CD4-positive, alpha-beta memory T cell (primary cell): ENCODE measurements at regions not wholly inside any gene's neighbourhood (a gene's known extent, or its start where the extent isn't known, plus 50 kb on each side); places are given as distances from the start of the nearest gene placed in this dataset. TPM values are rescaled to one million over a fixed set of nuclear protein-coding genes. Genes with fewer than 3 reads are reported as not detected.

Experiments
- CTCF ChIA-PET: fragments of 350-600 bp; sonication (Branson Sonifier 250); formaldehyde crosslinking; loops from one replicate; lab custom pipeline; 2021; ENCODE audit warnings: inconsistent platforms; ENCODE audit not compliant: partially characterized antibody; lab: Charles Lee
- POLR2A ChIA-PET: fragments of 350-600 bp; sonication (Branson Sonifier 250); formaldehyde crosslinking; loops from one replicate; lab custom pipeline; 2021; ENCODE audit not compliant: partially characterized antibody; lab: Charles Lee
- DNase-seq, 5 donors: peaks; one replicate each; pipeline versions ENCODE4 v3.0.0 to v3.0.0-alpha.2; 2020 to 2022; ENCODE audit warnings: mixed read lengths in 1 of 5
- H3K27ac ChIP-seq: one replicate; pipeline ENCODE4 v1.7.0; 2013; ENCODE audit warnings: low read depth, low read length
- H3K27me3 ChIP-seq: 2 replicates; pipeline ENCODE4 v1.7.0; 2013; ENCODE audit warnings: mild to moderate bottlenecking, low read length, moderate library complexity; ENCODE audit not compliant: insufficient read depth
- H3K36me3 ChIP-seq: 2 replicates; pipeline ENCODE4 v1.7.0; 2013; ENCODE audit warnings: mild to moderate bottlenecking, low read length, moderate library complexity; ENCODE audit not compliant: insufficient read depth
- H3K4me1 ChIP-seq: 2 replicates; pipeline ENCODE4 v1.7.0; 2013; ENCODE audit warnings: mild to moderate bottlenecking, low read length, moderate library complexity; ENCODE audit not compliant: insufficient read depth
- H3K4me3 ChIP-seq, 2 donors: one replicate each; pipeline ENCODE4 v1.7.0; 2013; ENCODE audit warnings: low read length in 2 of 2, mild to moderate bottlenecking in 1 of 2
- H3K9me3 ChIP-seq, 2 donors: one replicate each; pipeline ENCODE4 v1.7.0; 2013; ENCODE audit warnings: low read length in 2 of 2, control low read depth in 1 of 2; ENCODE audit not compliant: control insufficient read depth in 1 of 2
- H3K27ac Mint-ChIP-seq, 7 donors: one replicate each; pipeline ENCODE4 v1.8.0; 2020 to 2021; ENCODE audit warnings: mixed read lengths in 7 of 7, mild to moderate bottlenecking in 6 of 7, inconsistent platforms in 3 of 7, moderate library complexity in 3 of 7
- H3K27me3 Mint-ChIP-seq, 2 donors: one replicate each; pipeline ENCODE4 v1.8.0; 2020 to 2021; ENCODE audit warnings: mixed read lengths in 2 of 2
- H3K36me3 Mint-ChIP-seq, 2 donors: one replicate each; pipeline ENCODE4 v1.8.0; 2020 to 2021; ENCODE audit warnings: mixed read lengths in 2 of 2, inconsistent platforms in 1 of 2, mild to moderate bottlenecking in 1 of 2
- H3K4me1 Mint-ChIP-seq, 4 donors: one replicate each; pipeline ENCODE4 v1.8.0; 2020 to 2021; ENCODE audit warnings: mixed read lengths in 4 of 4, mild to moderate bottlenecking in 1 of 4
- H3K4me3 Mint-ChIP-seq, 8 donors: one replicate each; pipeline ENCODE4 v1.8.0; 2020 to 2021; ENCODE audit warnings: mixed read lengths in 8 of 8, mild to moderate bottlenecking in 7 of 8, moderate library complexity in 6 of 8, inconsistent platforms in 3 of 8
- H3K9me3 Mint-ChIP-seq, 8 donors: one replicate each; pipeline ENCODE4 v1.8.0; 2020 to 2021; ENCODE audit warnings: mixed read lengths in 8 of 8, mild to moderate bottlenecking in 5 of 8, inconsistent platforms in 3 of 8, moderate library complexity in 1 of 8
- intact Hi-C: fragments of 100-400 bp; cut with micrococcal nuclease; formaldehyde crosslinking; loops from one replicate; pipeline ENCODE4 v1.15.1; 2023
- microRNA-seq: library from miRNA; unstranded; fragments of <30 nt; microRNA quantifications from one replicate; pipeline ENCODE4 v1.2.0, GENCODE V29; 2021; ENCODE audit warnings: borderline replicate concordance, borderline number of aligned reads, borderline microRNAs expressed, mixed read lengths

GRCh38 chr11:103848686-103849085 is 187.8 kb upstream of the DDI1 start:
- intact Hi-C loops: no loop called here
- H3K27ac Mint-ChIP-seq: no peak overlapping the region
- no peaks in the 10 kb centered on the region for H3K4me1 Mint-ChIP-seq
- DNase-seq: no peak
- no peaks in the 10 kb centered on the region for H3K9me3 Mint-ChIP-seq
- no peak overlapping the region for H3K4me3 Mint-ChIP-seq
- Histone ChIP-seq H3K9me3 (no peaks in the 10 kb centered on the region), H3K27me3 (no peaks in the 10 kb centered on the region), H3K36me3 (no peaks in the 10 kb centered on the region), H3K4me1 (no peaks in the 10 kb centered on the region), H3K4me3 (no peak overlapping the region), H3K27ac (no peak overlapping the region)
- ChIA-PET CTCF (no interaction called here), POLR2A (no interaction called here)
- no peaks in the 10 kb centered on the region for H3K27me3 Mint-ChIP-seq
- no peaks in the 10 kb centered on the region for H3K36me3 Mint-ChIP-seq

GRCh38 chr11:103849366-103849765 is 187.1 kb upstream of the DDI1 start:
- intact Hi-C loops: no loop called here
- ChIA-PET CTCF (no interaction called here), POLR2A (no interaction called here)

GRCh38 chr11:103850419-103851165 is 185.8 kb upstream of the DDI1 start:
- Histone ChIP-seq H3K4me3 (no peak overlapping the region), H3K36me3 (no peaks in the 10 kb centered on the region), H3K4me1 (no peaks in the 10 kb centered on the region), H3K27me3 (no peaks in the 10 kb centered on the region), H3K27ac (no peak overlapping the region), H3K9me3 (no peaks in the 10 kb centered on the region)
- H3K36me3 Mint-ChIP-seq: no peaks in the 10 kb centered on the region
- H3K4me1 Mint-ChIP-seq: no peaks in the 10 kb centered on the region
- H3K9me3 Mint-ChIP-seq: peaks cover 0 to 1% (median 0%) of the 10 kb centered on the region in 8 donors
- ChIA-PET POLR2A (no interaction called here), CTCF (no interaction called here)
- H3K27ac Mint-ChIP-seq: no peak overlapping the region
- H3K4me3 Mint-ChIP-seq: no peak overlapping the region
- intact Hi-C loops: no loop called here
- no peaks in the 10 kb centered on the region for H3K27me3 Mint-ChIP-seq
- no peak for DNase-seq

More at GRCh38 chr11:103849366-103849765, 187.1 kb upstream of the DDI1 start:
- H3K9me3 ChIP-seq: no peaks in the 10 kb centered on the region
- no peak overlapping the region for H3K4me3 Mint-ChIP-seq
- H3K4me1 Mint-ChIP-seq: no peaks in the 10 kb centered on the region
- no peaks in the 10 kb centered on the region for H3K4me1 ChIP-seq
- H3K36me3 Mint-ChIP-seq: no peaks in the 10 kb centered on the region
- H3K36me3 ChIP-seq: no peaks in the 10 kb centered on the region
- H3K27me3 ChIP-seq: no peaks in the 10 kb centered on the region
- no peaks in the 10 kb centered on the region for H3K27me3 Mint-ChIP-seq
- no peak overlapping the region for H3K27ac Mint-ChIP-seq
- H3K27ac ChIP-seq: no peak overlapping the region
- H3K9me3 Mint-ChIP-seq: peaks cover 0 to 1% (median 0%) of the 10 kb centered on the region in 8 donors
- no peak for DNase-seq
- H3K4me3 ChIP-seq: no peak overlapping the region

GRCh38 chr11:103851166-103851651 is 185.2 kb upstream of the DDI1 start:
- H3K4me1 Mint-ChIP-seq: no peaks in the 10 kb centered on the region
- Histone ChIP-seq H3K27ac (no peak overlapping the region), H3K9me3 (no peaks in the 10 kb centered on the region), H3K4me3 (no peak overlapping the region), H3K36me3 (no peaks in the 10 kb centered on the region), H3K27me3 (no peaks in the 10 kb centered on the region), H3K4me1 (no peaks in the 10 kb centered on the region)
- no peaks in the 10 kb centered on the region for H3K27me3 Mint-ChIP-seq
- DNase-seq: no peak
- H3K4me3 Mint-ChIP-seq: no peak overlapping the region
- intact Hi-C loops: no loop called here
- no peak overlapping the region for H3K27ac Mint-ChIP-seq
- peaks cover 0 to 4% (median 0%) of the 10 kb centered on the region in 8 donors for H3K9me3 Mint-ChIP-seq
- CTCF ChIA-PET: no interaction called here
- POLR2A ChIA-PET: no interaction called here
- H3K36me3 Mint-ChIP-seq: no peaks in the 10 kb centered on the region

Small RNA genes in the stretch of these regions (microRNA-seq; reads per million reads assigned to microRNA genes)
- gene MIR4693: not detected
